ENCODE measurements at regions not wholly inside any gene's neighbourhood (a gene's known extent, or its start where the extent isn't known, plus 50 kb on each side); places are given as distances from the start of the nearest gene placed in this dataset.
"Not testable (repeated sequence)": the region's sequence is repeated elsewhere in the genome, so short reads cannot be mapped to it uniquely, and the experiment has no call there.

- DNase-seq (ENCODE audit: low read depth), result no peak
Observed at GRCh38 chr12:88945051-88945732, 364.9 kb upstream of the KITLG start.

GRCh38 chr12:88944397-88944796 lies 364.1 kb upstream of the KITLG start:
- DNase-seq (ENCODE audit: low read depth), result no peak

- DNase-seq (ENCODE audit: low read depth), result no peak
Observed at GRCh38 chr12:88940854-88941253, 360.6 kb upstream of the KITLG start.

DNA sequence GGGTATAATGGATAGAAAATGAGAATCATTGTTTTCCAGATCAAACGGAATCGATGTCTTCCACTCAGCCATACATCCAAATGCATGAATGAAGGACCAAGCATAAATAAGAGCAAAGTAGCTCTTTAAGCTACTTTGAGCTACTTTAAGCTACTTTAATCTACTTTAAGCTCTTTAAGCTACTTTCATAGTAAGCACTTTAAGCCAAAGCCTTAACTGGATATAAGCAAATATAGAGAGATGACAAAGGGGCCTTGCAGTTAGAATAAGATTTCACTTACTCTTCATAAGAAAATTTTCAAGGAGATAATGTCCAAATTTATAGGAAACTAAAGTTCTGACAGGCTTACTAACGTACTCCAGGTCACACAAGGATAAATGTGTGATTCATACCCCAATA lies 355.6 kb upstream of the KITLG start:
- DNase-seq (ENCODE audit: low read depth), result no peak

DNA sequence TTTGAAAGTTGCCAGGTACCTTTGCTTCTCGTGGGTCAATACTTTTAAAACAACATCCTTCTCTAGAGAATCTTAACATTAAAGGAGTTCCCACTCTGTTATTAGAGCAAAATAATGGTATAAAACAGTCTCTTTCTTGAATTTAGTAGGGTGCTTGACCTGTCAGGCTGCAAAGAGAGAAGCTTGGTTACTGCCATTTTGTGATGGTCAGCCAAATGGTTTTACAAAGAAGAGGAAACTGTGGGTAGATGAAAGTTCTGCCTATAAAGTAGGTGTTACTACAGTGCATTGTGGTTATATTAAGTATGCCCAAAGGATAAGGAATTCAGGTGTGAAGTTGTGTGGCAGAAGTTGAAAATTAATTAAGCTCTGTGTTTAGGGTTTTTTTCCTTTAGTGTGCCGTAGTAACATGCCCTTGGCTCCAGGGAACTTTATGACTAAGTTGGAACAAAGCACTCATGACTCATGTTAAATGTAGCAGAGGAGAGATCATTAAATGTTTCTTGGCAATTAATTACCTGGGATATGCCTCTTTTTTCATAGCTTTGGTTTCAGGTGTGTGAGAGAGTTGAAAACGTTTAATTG lies 354.0 kb upstream of the KITLG start:
- DNase-seq (ENCODE audit: low read depth), result no peak

GRCh38 chr12:88932457-88932856 lies 352.2 kb upstream of the KITLG start:
- no peak for DNase-seq (ENCODE audit: low read depth)

GRCh38 chr12:88931598-88931997 lies 351.3 kb upstream of the KITLG start:
- DNase-seq (ENCODE audit: low read depth), result no peak

DNA sequence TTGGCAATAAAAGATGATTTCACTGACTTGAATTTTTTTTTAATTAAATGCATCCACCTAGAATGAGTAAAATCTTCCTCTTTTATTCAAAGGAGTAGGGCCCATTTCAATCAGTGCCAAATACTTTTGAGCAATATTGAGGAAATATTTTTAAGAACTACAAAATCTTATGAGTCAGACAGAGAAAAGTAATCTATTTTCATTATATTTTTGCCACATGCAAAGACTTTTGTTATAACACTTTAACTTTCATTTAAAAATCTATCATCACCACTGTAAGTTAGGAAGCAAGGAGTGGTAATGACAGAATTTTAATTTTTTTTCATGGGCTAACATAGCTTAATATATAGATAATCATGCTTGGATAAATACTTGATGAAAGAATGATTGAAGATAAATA lies 345.2 kb upstream of the KITLG start:
- no peak for DNase-seq (ENCODE audit: low read depth)

- DNase-seq (ENCODE audit: low read depth), result no peak
Observed at GRCh38 chr12:88924162-88924561, 343.9 kb upstream of the KITLG start.

DNA sequence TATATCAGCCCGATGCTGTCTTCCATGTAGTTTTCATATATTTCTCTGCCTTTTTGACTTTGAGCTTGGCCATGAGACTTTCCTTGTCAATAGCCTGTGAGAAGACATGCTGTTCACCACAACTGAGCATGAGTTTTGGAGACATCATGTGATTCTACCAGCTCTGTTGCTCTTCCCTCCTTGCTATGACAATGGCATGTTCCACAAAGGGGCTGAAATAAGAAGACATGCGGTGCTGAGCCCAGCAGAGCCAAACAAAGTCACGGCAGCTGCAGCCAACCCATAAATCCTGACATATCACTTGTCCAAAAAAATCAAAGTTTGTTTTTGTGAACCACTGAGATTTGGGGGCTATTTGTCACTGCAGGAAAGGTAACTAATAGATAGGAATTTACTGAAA lies 343.4 kb upstream of the KITLG start:
- DNase-seq (ENCODE audit: low read depth), result no peak

DNA sequence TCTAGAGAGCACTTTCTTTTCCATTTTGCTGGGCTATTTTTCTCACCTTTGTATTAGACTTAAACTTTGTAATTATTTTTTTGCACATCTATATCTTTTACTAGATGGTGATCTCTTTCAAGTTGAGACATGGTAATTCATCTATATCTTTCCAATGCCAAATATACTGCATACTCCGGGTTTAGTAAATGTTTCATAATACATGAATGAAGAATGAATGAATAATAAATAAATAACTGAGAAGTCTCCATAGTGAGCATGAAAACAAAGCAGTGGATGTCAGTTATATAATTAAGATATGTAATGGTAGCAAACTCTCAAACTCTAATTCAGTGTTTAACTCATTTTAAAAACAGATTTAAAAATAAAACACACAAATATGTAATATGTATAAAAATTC lies 342.5 kb upstream of the KITLG start:
- DNase-seq (ENCODE audit: low read depth), result no peak

DNA sequence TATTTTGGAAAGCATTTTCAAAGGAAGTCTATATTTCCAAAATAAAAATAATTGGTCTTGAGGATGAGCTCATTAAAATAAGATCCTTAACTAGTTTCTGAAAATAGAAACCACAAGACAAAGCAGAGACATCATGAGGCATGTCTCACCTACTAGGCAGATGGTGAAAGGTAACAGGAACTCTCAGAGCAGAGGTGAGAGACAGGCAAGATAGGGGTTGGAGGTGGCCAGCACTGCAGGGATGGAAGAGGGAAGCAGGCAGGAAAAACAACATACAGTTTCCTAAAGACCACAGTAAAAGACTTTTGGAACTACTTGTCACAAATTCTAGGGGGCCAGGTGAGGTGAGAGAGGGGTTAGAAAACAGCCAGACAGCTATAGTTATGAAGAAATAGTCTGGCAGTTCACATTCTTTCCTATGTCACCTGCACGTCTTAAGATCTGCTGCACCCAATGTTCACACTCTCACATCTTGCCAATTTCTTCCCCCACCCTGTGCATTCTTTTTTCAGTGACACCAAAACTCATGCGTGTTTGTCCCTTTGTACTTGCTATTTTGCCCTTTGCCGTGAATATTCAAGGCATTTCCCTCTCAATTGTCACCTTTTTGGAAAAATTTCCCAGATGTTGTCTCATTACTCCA lies 341.7 kb upstream of the KITLG start:
- no peak for DNase-seq (ENCODE audit: low read depth)

- DNase-seq (ENCODE audit: low read depth), result no peak
Observed at GRCh38 chr12:88921434-88921833, 341.2 kb upstream of the KITLG start.

GRCh38 chr12:88918161-88918560 lies 337.9 kb upstream of the KITLG start:
- DNase-seq (ENCODE audit: low read depth), result no peak

- DNase-seq (ENCODE audit: low read depth), result no peak
Observed at GRCh38 chr12:88914967-88915366, 334.7 kb upstream of the KITLG start.

DNA sequence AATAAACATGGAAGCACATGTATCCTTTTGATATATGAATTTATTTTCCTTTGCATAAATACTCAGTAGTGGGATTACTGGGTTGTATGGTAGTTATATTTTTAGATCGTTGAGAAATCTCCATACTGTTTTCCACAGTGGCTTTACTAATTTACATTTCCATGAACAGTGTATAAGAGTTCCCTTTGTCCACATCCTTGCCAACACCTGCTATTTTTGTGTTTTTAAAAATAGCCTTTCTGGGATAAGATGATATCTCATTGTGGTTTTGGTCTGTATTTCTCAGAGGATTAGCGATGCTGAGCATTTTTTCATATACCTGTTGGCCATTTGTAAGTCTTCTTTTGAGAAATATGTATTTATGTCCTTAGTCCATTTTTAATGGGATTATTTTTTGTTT lies 329.2 kb upstream of the KITLG start:
- DNase-seq (ENCODE audit: low read depth), result no peak

DNA sequence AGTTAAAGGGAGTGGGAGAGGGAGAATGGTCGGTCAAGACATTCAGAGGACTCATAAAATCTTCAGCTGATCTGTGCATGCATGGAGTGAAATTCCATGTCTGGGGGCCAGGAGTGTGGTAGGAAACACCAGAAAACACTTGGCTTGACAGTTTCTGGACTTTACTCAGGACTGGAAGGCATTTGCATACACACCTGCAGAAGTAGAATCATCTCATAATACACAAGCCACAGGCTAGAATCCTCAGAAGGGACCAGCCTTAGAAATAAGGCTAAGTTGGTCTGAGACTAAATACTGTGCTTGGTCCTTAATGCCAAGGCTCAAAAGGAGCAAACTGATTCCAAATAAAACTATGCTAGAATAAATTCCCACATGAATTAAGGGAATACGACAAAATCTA lies 328.1 kb upstream of the KITLG start:
- DNase-seq (ENCODE audit: low read depth), result no peak

DNA sequence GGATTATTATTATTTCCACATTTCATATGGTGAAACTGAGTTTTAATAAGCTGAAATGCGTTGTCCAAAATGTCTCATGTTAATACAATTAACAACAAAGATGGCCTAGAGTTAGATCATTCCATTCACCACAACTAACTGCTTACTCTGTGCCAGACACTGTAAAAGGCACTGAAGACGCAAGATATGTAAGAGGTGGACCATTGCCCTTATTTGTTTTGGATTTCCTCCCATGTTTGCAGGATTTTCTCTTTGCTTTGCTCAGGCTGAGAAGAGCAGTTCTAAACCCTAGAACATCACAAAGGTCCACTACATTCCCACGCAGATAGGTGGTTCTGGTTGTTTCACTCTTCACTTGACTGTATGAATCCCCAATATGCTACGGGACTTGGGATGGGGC lies 324.4 kb upstream of the KITLG start:
- no peak for DNase-seq (ENCODE audit: low read depth)

DNA sequence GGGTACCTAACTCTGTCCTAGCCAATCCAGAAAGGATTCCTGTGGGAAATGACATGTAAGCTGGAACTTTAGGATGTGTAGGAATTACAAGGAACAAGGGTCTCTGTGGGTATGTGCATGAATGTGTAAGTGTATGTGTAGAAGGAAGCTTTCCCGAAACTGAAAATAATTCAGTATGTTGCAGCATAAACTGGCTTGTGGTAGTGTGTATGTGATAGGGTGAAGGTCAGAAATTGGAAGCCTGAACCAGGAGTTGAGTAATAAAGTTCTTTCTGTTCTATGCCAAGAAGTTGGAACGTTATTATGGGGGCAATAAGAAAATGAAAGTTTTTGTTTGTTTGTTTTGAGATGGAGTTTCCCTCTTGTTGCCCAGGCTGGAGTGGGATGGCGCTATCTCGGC lies 323.1 kb upstream of the KITLG start:
- no peak for DNase-seq (ENCODE audit: low read depth)

DNA sequence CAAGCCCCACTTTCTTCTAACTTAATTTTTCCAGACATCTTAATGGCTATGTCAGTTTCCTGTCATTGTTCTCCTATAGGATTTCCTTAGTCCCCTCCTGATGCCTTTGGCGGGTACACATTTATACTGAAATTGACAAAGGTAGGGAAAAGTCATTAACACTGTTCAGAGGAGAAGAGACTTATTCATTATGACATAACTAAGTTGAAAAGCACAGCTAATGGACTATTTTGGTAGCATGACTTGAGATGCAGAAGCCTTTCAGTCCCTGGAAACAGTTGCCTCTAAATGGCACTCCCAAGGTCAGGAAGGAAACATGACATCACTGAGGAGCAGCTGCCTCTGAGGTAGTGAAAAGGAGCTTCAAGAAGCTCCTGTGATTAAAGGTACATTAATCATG lies 317.5 kb upstream of the KITLG start:
- DNase-seq (ENCODE audit: low read depth), result no peak

GRCh38 chr12:88896958-88897357 lies 316.7 kb upstream of the KITLG start:
- no peak for DNase-seq (ENCODE audit: low read depth)

- no peak for DNase-seq (ENCODE audit: low read depth)
Observed at GRCh38 chr12:88895634-88896033, 315.4 kb upstream of the KITLG start.

GRCh38 chr12:88893801-88894200 lies 313.5 kb upstream of the KITLG start:
- no peak for DNase-seq (ENCODE audit: low read depth)

DNA sequence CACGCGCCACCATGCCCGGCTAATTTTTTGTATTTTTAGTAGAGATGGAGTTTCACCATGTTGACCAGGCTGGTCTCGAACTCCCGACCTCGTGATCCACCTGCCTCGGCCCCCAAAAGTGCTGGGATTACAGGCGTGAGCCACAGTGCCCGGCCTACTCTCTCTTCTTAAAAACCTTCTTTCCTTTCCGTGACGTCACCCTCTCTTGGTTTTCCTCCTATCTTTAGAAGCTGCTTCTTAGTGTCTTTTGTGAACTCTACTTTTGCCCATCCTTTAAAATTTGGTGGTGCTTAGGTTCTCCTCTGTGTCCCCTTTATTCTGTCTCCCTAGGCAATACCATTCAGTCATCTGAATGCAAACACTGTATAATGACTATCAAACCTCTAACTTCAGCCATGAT lies 311.2 kb upstream of the KITLG start:
- not testable (repeated sequence) for DNase-seq (ENCODE audit: low read depth)
